AG09319 (cell line): ENCODE measurements at regions not wholly inside any gene's neighbourhood (a gene's known extent, or its start where the extent isn't known, plus 50 kb on each side); places are given as distances from the start of the nearest gene placed in this dataset.

Source experiments
- DNase-seq: peaks from one replicate; pipeline ENCODE4 v3.0.0-alpha.2; 2010; ENCODE audit warnings: low read depth; ENCODE audit errors: extremely low read depth
- TF ChIP-seq, protein P1 (sequence below): IDR thresholded peaks from 2 replicates; pipeline ENCODE4 v1.5.1; 2011; ENCODE audit warnings: low read depth, mild to moderate bottlenecking, inconsistent platforms, low read length, moderate library complexity

DNA sequence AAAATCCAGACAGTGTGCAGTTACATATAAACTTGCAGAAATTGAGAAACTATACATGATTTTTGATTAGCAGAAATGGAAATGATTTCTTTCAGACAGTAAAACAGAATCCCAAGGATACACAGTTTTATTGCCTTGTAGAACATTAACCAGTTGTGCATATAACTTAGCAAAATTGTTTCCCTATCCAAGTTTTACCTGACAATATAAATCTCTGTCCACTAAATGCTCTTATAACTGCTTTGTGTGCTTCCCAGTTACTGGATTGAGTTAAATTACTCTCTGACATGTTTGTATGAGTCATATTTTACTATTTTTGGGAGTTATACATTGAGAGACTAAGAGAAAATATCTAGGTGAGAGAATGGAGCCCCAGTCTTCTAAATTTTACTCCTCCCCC is 563.4 kb downstream of the SH2D4B start:
- TF ChIP-seq, protein P1, sequence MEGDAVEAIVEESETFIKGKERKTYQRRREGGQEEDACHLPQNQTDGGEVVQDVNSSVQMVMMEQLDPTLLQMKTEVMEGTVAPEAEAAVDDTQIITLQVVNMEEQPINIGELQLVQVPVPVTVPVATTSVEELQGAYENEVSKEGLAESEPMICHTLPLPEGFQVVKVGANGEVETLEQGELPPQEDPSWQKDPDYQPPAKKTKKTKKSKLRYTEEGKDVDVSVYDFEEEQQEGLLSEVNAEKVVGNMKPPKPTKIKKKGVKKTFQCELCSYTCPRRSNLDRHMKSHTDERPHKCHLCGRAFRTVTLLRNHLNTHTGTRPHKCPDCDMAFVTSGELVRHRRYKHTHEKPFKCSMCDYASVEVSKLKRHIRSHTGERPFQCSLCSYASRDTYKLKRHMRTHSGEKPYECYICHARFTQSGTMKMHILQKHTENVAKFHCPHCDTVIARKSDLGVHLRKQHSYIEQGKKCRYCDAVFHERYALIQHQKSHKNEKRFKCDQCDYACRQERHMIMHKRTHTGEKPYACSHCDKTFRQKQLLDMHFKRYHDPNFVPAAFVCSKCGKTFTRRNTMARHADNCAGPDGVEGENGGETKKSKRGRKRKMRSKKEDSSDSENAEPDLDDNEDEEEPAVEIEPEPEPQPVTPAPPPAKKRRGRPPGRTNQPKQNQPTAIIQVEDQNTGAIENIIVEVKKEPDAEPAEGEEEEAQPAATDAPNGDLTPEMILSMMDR = no peak
- no peak for DNase-seq

DNA sequence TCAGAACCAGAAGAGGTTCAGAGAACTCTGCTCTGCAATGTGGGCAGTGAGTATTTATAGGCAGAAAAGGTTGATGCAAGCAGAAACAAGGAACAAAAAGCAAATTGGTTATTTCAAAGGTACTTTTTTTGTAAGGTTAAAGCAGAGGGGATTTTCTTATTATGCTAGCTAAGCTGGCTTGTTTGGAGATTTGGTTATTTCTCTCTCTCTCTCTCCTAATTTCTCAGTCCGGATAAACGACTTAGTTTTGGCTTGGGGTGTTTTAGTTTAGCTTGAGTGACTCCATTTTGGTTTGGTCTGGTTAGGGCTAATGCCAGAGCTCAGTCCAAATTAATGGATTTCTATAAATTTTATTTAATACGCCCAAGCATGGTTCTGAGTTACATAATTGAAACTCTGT is 566.8 kb downstream of the SH2D4B start:
- DNase-seq = no peak

DNA sequence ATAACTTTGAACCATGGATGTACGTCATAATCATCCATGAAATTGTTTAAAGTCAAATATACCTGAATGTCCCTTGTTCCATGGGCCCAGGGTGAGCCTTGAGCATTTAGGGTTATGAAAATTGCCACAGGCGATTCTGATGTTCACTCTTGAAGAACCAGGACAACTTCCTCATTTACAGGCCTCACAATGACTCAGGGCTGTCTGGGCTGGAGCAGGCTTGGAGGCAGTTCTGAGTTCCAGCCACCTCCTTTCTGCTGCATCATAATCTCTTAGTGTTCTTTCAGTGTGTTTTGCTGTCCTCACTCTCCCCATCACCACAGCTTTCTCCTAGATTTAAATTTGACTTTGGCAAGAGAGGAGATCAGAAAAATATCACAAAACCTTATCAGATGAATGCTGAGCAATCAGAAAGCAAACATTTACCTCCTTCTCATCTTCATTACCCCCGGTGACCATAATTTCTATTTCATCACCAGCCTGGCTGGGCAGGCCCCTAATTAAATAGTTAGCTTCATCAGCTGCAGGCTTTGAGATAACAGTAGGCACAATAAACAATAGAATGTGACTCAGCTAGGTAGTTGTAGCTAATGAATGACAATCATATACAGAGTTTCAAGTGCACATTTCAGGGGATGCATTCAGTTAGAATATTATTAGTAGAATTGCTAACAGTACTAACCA is 571.0 kb downstream of the SH2D4B start:
- TF ChIP-seq, protein P1 = no peak
- no peak for DNase-seq

More for the DNA sequence above, 566.8 kb downstream of the SH2D4B start:
- TF ChIP-seq, protein P1 = no peak

DNA sequence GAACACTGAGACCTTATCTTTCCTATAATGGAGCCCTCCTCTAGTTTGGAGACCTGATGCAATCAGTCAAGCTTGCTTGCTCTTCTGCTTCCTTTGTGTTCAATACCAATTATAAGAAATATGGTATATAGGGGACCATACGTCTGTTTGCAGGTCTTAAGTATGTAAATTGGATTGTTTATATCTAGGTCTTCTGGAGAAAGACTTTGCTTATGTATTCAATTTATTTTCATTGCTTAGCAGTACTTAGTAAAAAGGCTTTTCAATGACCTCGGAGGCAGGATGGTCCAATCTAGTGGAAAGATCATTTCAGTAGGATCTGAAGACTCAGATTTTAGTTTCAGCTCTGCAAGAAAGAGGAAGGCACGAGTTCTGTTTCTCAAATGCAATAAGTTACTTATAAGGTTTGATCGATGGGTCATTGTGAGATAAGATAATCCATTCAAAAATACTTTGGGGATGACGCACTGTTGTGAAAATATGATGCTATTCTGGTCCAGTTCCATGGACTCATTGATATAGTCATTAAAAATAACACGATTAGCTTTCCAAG is 571.6 kb downstream of the SH2D4B start:
- no peak for DNase-seq
- TF ChIP-seq, protein P1 = no peak

DNA sequence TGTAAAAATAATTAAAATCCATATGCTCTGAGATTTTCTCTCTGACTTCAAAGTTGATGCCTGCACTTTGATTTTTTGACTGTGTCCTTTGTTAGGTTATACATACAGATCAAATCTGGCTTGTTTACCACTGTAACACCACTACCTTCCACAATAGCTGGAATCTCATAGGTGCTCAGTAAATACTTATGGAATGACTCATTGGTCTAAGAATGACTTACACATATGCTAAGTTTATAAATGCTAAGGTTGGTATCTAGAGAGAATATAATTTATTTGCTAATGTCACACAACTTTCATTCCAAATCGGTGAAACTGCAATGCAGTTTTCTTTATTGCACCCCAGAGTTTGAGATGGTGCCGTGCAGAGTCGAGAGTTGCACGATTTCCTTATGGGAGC is 578.5 kb downstream of the SH2D4B start:
- no peak for DNase-seq
- TF ChIP-seq, protein P1 = no peak

DNA sequence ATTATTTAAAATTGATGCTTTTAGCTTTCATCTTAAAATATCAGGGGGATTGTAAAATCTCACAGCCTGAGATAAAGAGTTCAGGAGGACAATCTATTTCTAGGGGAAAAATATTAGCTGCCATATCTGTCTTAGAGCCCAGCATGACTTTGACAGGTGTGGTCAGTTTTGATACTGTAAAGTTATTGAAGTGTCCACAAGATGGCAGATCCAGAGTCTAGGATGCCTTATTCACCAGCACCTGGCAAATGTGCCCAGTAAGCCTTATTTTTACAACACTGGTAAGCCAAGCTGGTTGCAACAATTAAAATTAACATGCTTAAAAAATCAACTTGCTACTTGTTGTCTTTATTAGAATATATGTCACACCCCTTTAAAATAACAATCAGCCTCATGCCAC is 579.3 kb downstream of the SH2D4B start:
- no peak for DNase-seq
- TF ChIP-seq, protein P1 = no peak

DNA sequence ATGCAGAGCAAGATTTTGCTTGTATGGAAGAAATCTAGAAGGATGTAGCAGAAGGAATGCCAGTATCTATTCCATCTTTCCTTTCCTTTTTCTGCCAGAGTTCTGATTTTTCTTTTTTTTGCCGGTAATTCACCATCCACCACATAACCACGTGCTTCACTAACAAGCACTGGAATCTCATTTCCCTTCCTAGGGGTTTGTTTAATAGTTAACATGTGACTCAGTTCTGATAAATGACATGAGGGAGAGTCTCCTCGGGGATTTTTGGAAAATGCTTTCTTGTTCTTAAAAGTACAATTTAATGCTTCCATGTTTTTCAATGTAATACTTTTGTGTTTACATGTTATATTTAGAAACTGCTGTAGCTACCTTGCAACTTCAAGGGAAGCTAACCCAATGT is 590.2 kb downstream of the SH2D4B start:
- TF ChIP-seq, protein P1 = no peak
- no peak for DNase-seq
